OCI-LY3 (cell line): ENCODE measurements at regions not wholly inside any gene's neighbourhood (a gene's known extent, or its start where the extent isn't known, plus 50 kb on each side); places are given as distances from the start of the nearest gene placed in this dataset.

Experiments
- CTCF ChIP-seq: fragments of 200-600, 300-600 bp; sonication (generic); IDR thresholded peaks from 2 replicates; pipeline ENCODE4 v1.5.1; 2014; ENCODE audit warnings: antibody characterized with exemption, low read length, low read depth
- EZH2phosphoT487 ChIP-seq: fragments of 200-600 bp; shearing (Covaris generic); IDR thresholded peaks from 2 replicates; pipeline ENCODE4 v1.6.1; 2018; ENCODE audit warnings: antibody characterized with exemption, mixed run types, low read depth

GRCh38 chr6:113529196-113529595 lies 327.9 kb upstream of the MARCKS start:
- TF ChIP-seq CTCF (no peak), EZH2phosphoT487 (no peak)
